HK-2 (cell line): ENCODE measurements at regions not wholly inside any gene's neighbourhood (a gene's known extent, or its start where the extent isn't known, plus 50 kb on each side); places are given as distances from the start of the nearest gene placed in this dataset.

Source experiments
- DNase-seq: peaks from one replicate; pipeline ENCODE4 v3.0.0-alpha.2; 2018; ENCODE audit not compliant: unreplicated experiment

GRCh38 chr6:67666177-67666964 lies 968.7 kb upstream of the ADGRB3 start:
- DNase-seq: no peak

GRCh38 chr6:67664942-67665341 lies 970.1 kb upstream of the ADGRB3 start:
- DNase-seq: no peak

- no peak for DNase-seq
These were observed 971.8 kb upstream of the ADGRB3 start for GRCh38 chr6:67663105-67663895.

GRCh38 chr6:67653561-67653960 lies 981.5 kb upstream of the ADGRB3 start:
- DNase-seq: no peak

- no peak for DNase-seq
These were observed 988.5 kb upstream of the ADGRB3 start for GRCh38 chr6:67646550-67646949.

GRCh38 chr6:67643281-67643680 lies 991.8 kb upstream of the ADGRB3 start:
- no peak for DNase-seq

- DNase-seq: no peak
These were observed 992.5 kb upstream of the ADGRB3 start for GRCh38 chr6:67642582-67642981.

GRCh38 chr6:67640484-67640883 lies 994.6 kb upstream of the ADGRB3 start:
- no peak for DNase-seq

GRCh38 chr6:67639161-67639560 lies 995.9 kb upstream of the ADGRB3 start:
- DNase-seq: no peak

- DNase-seq: no peak
These were observed 1000.9 kb upstream of the ADGRB3 start for GRCh38 chr6:67634199-67634598.

- DNase-seq: no peak
These were observed 1002.0 kb upstream of the ADGRB3 start for GRCh38 chr6:67633058-67633457.

- no peak for DNase-seq
These were observed 1004.9 kb upstream of the ADGRB3 start for GRCh38 chr6:67630146-67630545.

- DNase-seq: no peak
These were observed 1005.8 kb upstream of the ADGRB3 start for GRCh38 chr6:67629258-67629657.

- DNase-seq: no peak
These were observed 1019.3 kb upstream of the ADGRB3 start for GRCh38 chr6:67615796-67616195.

GRCh38 chr6:67608099-67608749 lies 1026.9 kb upstream of the ADGRB3 start:
- no peak for DNase-seq

GRCh38 chr6:67606906-67607828 lies 1027.9 kb upstream of the ADGRB3 start:
- DNase-seq: no peak

- no peak for DNase-seq
These were observed 1040.7 kb upstream of the ADGRB3 start for GRCh38 chr6:67594366-67594765.

- DNase-seq: no peak
These were observed 1041.8 kb upstream of the ADGRB3 start for GRCh38 chr6:67593247-67593646.

- DNase-seq: no peak
These were observed 1043.2 kb upstream of the ADGRB3 start for GRCh38 chr6:67591910-67592309.

GRCh38 chr6:67567842-67568241 lies 1067.2 kb upstream of the ADGRB3 start:
- no peak for DNase-seq

GRCh38 chr6:67563671-67564070 lies 1071.4 kb upstream of the ADGRB3 start:
- no peak for DNase-seq

GRCh38 chr6:67560068-67560467 lies 1075.0 kb upstream of the ADGRB3 start:
- DNase-seq: no peak
